ENCODE measurements at regions not wholly inside any gene's neighbourhood (a gene's known extent, or its start where the extent isn't known, plus 50 kb on each side); places are given as distances from the start of the nearest gene placed in this dataset.

DNA sequence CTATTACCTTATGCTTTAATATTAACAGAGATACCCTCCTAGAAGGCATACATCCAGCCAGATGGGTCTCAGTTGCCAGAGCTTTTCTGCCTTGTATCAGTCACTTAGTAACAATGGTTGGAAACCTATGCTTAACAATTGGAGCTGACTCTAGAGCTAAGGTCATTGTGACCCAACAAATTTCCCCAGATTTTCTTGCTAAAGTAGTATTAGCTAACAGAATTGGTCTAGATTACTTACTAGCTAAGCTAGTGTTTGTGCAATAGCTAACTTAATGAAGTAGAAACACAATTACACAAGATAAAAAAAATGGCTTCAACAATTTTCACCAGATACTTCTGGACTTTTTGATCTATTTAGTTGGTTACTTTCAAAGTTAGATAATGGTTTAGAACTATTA lies 236.9 kb downstream of the NSUN3 start:
- Histone ChIP-seq H3K4me2 (no peak overlapping the region), H3K9me2 (ENCODE audit: insufficient read depth) (peaks cover 7% of the 10 kb centered on the region; the same call in 1 of the 2 replicates), H3K79me2 (replicated peaks; ENCODE audit: insufficient read depth) (no peaks in the 10 kb centered on the region), H3K27ac (ENCODE audit: low read depth) (no peak overlapping the region), H3F3A (replicated peaks; ENCODE audit: low read depth) (no peaks in the 10 kb centered on the region), H3K4me1 (ENCODE audit: insufficient read depth) (no peaks in the 10 kb centered on the region), H2AFZ (no peak overlapping the region), H3K27me3 (ENCODE audit: insufficient read depth) (no peaks in the 10 kb centered on the region), H3K4me3 (no peak overlapping the region), H4K20me1 (replicated peaks; ENCODE audit: insufficient read depth) (no peaks in the 10 kb centered on the region), H3K36me3 (ENCODE audit: insufficient read depth) (no peaks in the 10 kb centered on the region)
- H3K4me3 Mint-ChIP-seq, result no peak overlapping the region
- TF ChIP-seq, protein P1, sequence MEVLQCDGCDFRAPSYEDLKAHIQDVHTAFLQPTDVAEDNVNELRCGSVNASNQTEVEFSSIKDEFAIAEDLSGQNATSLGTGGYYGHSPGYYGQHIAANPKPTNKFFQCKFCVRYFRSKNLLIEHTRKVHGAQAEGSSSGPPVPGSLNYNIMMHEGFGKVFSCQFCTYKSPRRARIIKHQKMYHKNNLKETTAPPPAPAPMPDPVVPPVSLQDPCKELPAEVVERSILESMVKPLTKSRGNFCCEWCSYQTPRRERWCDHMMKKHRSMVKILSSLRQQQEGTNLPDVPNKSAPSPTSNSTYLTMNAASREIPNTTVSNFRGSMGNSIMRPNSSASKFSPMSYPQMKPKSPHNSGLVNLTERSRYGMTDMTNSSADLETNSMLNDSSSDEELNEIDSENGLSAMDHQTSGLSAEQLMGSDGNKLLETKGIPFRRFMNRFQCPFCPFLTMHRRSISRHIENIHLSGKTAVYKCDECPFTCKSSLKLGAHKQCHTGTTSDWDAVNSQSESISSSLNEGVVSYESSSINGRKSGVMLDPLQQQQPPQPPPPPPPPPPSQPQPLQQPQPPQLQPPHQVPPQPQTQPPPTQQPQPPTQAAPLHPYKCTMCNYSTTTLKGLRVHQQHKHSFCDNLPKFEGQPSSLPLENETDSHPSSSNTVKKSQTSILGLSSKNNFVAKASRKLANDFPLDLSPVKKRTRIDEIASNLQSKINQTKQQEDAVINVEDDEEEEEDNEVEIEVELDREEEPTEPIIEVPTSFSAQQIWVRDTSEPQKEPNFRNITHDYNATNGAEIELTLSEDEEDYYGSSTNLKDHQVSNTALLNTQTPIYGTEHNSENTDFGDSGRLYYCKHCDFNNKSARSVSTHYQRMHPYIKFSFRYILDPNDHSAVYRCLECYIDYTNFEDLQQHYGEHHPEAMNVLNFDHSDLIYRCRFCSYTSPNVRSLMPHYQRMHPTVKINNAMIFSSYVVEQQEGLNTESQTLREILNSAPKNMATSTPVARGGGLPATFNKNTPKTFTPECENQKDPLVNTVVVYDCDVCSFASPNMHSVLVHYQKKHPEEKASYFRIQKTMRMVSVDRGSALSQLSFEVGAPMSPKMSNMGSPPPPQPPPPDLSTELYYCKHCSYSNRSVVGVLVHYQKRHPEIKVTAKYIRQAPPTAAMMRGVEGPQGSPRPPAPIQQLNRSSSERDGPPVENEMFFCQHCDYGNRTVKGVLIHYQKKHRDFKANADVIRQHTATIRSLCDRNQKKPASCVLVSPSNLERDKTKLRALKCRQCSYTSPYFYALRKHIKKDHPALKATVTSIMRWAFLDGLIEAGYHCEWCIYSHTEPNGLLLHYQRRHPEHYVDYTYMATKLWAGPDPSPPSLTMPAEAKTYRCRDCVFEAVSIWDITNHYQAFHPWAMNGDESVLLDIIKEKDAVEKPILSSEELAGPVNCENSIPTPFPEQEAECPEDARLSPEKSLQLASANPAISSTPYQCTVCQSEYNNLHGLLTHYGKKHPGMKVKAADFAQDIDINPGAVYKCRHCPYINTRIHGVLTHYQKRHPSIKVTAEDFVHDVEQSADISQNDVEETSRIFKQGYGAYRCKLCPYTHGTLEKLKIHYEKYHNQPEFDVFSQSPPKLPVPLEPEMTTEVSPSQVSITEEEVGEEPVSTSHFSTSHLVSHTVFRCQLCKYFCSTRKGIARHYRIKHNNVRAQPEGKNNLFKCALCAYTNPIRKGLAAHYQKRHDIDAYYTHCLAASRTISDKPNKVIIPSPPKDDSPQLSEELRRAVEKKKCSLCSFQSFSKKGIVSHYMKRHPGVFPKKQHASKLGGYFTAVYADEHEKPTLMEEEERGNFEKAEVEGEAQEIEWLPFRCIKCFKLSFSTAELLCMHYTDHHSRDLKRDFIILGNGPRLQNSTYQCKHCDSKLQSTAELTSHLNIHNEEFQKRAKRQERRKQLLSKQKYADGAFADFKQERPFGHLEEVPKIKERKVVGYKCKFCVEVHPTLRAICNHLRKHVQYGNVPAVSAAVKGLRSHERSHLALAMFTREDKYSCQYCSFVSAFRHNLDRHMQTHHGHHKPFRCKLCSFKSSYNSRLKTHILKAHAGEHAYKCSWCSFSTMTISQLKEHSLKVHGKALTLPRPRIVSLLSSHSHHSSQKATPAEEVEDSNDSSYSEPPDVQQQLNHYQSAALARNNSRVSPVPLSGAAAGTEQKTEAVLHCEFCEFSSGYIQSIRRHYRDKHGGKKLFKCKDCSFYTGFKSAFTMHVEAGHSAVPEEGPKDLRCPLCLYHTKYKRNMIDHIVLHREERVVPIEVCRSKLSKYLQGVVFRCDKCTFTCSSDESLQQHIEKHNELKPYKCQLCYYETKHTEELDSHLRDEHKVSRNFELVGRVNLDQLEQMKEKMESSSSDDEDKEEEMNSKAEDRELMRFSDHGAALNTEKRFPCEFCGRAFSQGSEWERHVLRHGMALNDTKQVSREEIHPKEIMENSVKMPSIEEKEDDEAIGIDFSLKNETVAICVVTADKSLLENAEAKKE (CRISPR knock-in tag; IDR thresholded peaks at IDR 0.05), result no peak
- TF ChIP-seq ZNF331 (CRISPR knock-in tag; IDR thresholded peaks at IDR 0.05; ENCODE audit: low read depth), result no peak
- no peak overlapping the region for H3K27ac Mint-ChIP-seq
- ATAC-seq (no peak), DNase-seq (ENCODE audit: low spot score) (no peak)
- peaks cover 9% of the 10 kb centered on the region; the same call in 2 of the 3 replicates for H3K4me1 Mint-ChIP-seq
- H3K9me3 Mint-ChIP-seq, result no peaks in the 10 kb centered on the region
- no peaks in the 10 kb centered on the region for H3K36me3 Mint-ChIP-seq (ENCODE audit: low read depth)
- H3K27me3 Mint-ChIP-seq (ENCODE audit: insufficient read depth, low read depth, poor library complexity), result no peaks in the 10 kb centered on the region

DNA sequence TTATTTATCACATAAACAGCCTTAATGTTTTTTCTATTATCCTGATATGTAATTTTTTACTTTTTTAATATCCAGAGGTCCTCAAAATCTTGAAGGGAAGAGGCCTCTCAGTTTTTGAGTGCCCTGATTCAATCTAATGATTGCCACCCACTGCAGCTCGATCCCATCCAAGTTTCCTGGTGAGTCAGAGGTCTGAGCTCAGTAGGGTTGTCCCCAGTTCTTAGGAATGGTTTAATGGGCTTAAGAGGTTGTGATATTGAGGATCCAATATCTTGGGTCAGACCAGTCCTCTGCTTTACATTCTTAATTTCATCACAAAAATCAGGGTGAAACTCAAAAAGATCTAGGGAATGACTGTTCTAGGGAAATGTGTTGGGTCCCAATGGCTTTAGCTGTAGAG lies 238.5 kb downstream of the NSUN3 start:
- H3K4me2 ChIP-seq, result no peak overlapping the region
- H3K4me3 Mint-ChIP-seq, result no peak overlapping the region
- H3F3A ChIP-seq (replicated peaks; ENCODE audit: low read depth), result no peaks in the 10 kb centered on the region
- no peak for ATAC-seq
- H4K20me1 ChIP-seq (replicated peaks; ENCODE audit: insufficient read depth), result no peaks in the 10 kb centered on the region
- H3K27ac ChIP-seq (ENCODE audit: low read depth), result no peak overlapping the region
- no peaks in the 10 kb centered on the region for H3K36me3 ChIP-seq (ENCODE audit: insufficient read depth)
- no peaks in the 10 kb centered on the region for H3K27me3 ChIP-seq (ENCODE audit: insufficient read depth)
- no peak overlapping the region for H3K27ac Mint-ChIP-seq
- no peak for TF ChIP-seq NANOG (IDR thresholded peaks at IDR 0.05; ENCODE audit: borderline replicate concordance)
- no peaks in the 10 kb centered on the region for H3K27me3 Mint-ChIP-seq (ENCODE audit: insufficient read depth, low read depth, poor library complexity)
- H3K9me3 Mint-ChIP-seq, result no peaks in the 10 kb centered on the region
- H3K9me2 ChIP-seq (ENCODE audit: insufficient read depth), result peaks cover 7% of the 10 kb centered on the region; the same call in 1 of the 2 replicates
- no peak overlapping the region for H2AFZ ChIP-seq
- no peak for DNase-seq (ENCODE audit: low spot score)
- no peaks in the 10 kb centered on the region for H3K36me3 Mint-ChIP-seq (ENCODE audit: low read depth)
- no peaks in the 10 kb centered on the region for H3K79me2 ChIP-seq (replicated peaks; ENCODE audit: insufficient read depth)
- peaks cover 2% of the 10 kb centered on the region; the same call in 1 of the 2 replicates for H3K4me1 ChIP-seq (ENCODE audit: insufficient read depth)
- peaks cover 17% of the 10 kb centered on the region; the same call in 2 of the 3 replicates for H3K4me1 Mint-ChIP-seq
- H3K4me3 ChIP-seq, result no peak overlapping the region

Data from GM23338 (cell line).